Hematopoietic multipotent progenitor cell treated with erythropoietin and hydrocortisone succinate and interleukin-3 and kit ligand, for 8 days (in vitro differentiated cells): ENCODE measurements at regions not wholly inside any gene's neighbourhood (a gene's known extent, or its start where the extent isn't known, plus 50 kb on each side); places are given as distances from the start of the nearest gene placed in this dataset.

Experiments
- DNase-seq: peaks from one replicate; pipeline ENCODE4 v3.0.0-alpha.2; 2015

DNA sequence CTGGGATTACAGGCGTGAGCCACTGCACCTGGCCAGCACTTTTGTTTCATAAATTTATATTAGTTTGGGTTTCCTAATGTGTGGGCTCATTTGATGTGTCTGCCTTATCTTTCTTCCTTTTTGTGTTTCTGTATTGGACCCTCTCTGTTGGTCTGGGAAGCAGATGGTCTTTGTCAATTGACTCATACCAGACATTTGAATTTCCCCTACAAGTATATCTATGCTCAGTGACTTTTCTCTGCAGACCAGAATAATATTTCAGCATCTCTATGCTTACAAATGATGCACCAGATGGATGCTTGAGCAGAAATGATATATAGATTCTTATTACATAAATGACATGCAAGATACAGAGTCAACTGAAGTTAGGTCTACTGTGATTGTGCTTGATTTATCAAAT is 329.9 kb upstream of the SLCO3A1 start:
- DNase-seq = no peak

DNA sequence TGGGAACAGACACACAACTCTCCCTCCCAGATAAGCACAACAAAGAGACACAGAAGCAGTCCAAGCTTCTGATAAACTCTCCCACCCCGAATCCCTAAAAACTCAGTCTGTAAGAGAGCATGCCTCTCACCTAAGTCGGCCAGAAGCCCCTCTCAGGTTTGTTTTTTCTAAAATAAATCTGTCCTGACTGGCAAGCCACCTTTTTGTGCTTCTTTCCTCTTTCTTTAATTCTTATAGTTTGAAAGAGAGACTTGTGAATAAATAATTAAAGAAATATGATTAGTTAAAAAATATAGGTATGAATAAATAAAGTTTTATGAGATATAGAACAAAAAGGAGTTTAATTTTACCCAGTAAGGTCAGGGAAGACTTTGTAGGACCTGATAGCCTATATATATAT is 329.0 kb upstream of the SLCO3A1 start:
- DNase-seq = no peak

DNA sequence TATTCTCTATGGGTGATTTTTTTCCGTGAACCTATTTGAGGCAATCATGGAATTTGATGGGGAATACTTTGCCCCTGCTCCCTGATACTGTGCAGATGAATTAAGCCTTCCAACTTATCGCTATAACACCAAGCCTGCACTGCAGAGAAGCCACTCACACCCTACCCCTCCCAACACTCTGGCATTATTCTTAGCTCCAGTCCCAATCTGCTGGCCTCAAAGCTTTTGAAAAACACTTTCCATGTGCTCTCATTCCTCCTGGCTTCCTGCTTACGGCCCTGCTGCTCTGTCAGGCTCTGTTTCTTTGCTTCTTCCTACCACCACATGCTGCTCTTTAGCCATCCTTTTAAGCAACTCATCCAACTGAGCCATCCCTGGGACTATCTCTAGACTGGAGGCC is 327.8 kb upstream of the SLCO3A1 start:
- DNase-seq = no peak

DNA sequence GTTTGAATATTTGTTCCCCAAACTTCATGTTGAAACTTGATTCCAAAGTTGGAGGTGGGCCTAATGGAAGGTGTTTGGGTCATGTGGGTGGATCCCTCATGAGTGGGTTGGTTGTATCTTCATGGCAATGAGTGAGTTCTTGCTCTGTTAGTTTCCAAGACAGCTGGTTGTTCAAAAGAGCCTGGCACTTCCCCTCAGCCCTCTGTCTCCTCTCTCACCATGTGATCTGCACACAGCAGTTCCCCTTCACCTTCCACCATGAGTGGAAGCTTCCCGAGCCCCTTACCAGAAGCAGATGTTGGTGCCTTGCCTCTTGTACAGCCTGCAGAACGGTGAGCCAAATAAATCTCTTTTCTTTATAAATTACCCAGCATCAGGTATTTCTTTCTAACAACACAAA is 327.1 kb upstream of the SLCO3A1 start:
- no peak for DNase-seq

DNA sequence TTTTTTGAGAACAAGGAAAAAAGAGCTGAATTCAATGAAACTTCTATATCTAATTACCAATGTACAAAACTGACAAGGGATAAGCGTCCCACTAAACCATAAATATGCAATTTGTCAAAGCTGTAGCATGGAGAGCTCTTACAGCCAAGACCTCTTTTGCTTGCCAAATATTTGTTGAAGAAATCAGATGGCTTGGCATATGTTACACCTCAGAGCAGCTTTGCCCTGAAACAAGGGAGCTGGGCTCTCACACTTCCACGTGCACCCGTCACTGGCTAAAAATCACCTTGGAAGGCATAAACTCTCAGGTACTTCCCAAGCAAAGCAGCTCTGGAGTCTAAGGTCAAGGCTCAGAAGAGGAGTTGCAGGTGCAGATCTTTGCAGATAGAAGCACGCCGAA is 324.7 kb upstream of the SLCO3A1 start:
- DNase-seq = no peak

DNA sequence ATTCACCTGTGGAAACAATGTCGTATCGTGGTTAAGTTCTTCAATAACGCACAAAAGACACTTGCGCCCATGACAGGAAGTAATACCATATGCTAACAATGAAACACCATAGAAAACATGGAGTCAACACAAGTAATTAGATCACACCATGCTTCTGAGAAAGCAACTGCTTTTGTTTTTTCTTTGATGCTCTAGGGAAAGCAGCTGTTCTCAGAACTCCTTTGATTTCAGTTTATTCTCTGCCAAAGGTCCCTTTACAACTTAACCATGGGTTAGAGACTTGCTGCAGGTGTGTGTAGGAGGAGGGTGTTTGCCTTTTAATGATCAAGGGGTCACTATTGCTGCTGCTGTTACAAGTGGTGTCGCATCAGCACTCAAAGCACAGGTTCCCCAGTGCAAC is 324.0 kb upstream of the SLCO3A1 start:
- no peak for DNase-seq

DNA sequence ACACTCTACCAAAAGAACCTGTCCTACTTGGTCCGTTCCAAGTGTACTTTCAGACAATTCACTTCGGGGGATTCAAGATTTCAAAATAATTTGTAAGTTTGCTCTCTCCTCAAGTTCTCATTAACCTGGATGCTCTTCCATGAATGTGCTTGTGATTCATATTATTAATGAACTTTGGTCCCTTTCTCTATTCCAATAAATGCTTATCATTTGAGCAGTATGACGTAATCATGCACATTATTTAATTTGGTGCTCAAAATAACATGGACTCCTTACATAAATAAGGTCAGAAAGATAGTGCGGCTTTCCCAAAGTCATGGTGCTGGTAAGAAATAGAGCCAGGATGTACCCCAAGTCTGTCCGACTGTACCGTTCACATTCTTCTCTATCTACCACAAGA is 323.2 kb upstream of the SLCO3A1 start:
- no peak for DNase-seq

DNA sequence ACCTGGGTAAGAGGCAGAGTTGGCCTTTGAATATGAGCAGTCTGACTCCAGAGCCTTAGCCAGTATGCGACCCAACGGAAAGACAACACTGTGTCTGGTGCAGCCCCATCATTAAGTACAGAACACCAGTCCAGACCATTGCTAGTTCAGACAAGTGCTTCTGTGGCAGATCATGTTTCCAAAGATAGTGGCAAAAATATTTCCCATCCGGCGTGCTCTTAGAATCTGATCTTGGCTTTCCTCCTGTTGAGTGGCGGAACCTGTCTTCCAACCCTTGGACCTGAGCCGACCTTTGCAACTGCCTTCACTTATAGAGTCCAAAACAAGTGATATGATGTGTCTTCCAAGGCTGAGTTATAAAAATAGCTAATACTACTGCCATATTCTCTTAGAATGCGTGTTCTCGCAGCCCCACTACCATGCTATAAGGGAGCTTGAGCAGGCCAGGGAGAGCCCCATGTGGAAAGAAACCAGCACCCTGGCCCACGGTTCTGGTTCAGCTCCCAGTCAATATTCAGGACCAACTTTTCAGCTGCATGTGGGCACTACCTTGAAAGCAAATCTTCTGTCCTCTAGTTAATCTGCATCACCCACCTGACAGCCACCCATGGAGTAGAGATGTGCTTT is 322.4 kb upstream of the SLCO3A1 start:
- DNase-seq = no peak

DNA sequence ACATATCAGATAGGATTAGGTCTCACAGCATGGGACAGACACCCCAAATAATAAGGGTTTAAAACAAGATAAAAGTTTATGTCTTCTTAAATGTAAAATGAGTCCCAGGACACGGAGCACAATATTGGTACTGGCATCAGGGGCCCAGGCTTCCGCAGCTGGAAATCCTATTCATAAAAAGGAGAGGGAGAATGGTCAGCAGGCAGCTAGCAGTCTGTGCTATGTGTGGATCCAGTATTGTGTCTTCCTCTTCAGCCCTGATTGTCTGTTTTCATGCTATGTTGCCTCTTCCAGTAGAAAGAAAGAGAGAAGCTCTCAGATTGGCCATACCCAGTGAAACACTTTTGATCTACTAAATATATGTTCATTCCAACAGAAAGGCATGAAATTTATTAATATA is 319.3 kb upstream of the SLCO3A1 start:
- DNase-seq = no peak

DNA sequence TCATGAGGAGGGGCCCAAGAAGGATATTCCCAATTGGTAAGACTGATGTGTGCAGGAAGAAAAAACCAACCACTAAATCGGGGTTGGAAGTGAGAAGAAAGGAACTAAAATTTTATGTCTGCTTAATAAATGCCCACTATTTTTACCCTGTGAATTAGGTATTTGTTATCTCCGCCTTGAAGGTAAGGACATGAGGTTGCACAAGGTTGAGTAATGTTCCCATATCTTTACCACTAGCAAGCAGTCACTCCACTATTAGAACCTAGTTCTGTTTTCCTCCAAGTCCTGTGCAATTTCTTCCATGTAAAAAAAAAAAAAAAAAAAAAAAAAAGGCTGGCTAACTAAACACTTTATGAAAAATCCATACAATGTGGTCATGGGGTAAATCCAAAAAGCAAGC is 318.5 kb upstream of the SLCO3A1 start:
- DNase-seq = no peak

DNA sequence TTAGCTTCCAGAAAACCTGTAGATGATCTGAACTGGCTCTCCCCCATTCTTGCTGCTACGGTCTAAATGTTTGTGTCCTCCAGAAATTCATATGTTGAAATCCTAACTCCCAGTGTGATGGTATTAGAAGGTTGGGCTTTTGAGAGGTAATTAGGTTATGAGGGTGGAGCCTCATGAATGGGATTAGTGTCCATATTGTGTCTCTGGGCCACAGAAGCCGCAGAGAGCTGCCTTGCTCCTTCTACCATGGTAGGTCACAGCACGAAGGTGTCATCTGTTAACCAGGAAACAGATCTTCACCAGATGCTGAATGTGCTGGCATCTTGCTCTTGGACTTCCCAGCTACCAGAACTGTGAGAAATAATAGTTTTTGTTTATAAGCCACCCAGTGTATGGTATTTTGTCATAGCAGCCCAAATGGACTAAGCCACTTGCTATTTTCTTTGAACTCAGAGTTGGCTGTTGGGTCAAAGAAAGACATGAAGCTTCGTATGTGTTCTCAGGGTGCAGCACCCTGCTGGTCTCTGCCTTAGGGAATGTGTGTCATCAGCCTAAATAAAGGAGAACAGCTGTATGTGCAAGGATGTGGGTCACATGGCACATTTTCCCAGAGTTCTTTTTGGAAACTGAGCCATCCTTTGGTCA is 317.5 kb upstream of the SLCO3A1 start:
- DNase-seq = no peak

DNA sequence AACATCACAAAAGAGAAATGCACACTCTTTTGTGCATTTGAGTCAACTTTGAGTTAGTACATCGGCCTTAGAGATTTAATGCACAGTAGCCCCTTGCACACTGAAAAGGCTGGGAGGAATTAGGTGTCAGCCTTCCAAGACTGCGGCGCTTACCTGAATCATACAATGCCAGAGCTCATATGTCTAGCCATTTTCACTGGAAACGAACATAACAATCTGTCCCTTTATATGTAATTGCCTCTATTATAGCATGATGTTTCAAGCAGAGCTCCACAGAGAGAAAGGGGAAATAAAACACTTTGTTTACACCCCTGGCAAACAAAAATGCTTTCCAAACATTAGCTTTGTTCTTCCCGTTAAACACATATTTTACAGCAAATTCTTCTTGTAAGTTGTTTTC is 315.7 kb upstream of the SLCO3A1 start:
- no peak for DNase-seq

DNA sequence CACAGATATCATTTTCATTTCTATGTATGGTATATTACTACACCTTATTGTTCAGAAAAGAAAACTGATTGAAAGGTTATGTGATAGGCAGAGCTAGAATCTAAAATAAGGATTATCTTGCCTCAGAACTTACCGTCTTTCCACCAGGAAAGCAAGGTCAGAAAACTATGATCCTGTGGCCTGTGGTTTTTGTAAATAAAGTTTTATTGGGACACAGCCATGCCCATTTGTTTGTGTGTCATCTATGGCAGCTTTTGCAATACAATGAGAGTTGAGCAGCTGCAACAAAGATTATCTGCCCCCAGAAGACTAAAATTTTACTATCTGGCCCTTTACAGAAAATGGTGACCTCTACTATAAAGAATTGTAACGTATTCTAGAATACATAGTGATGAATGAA is 314.7 kb upstream of the SLCO3A1 start:
- DNase-seq = no peak

DNA sequence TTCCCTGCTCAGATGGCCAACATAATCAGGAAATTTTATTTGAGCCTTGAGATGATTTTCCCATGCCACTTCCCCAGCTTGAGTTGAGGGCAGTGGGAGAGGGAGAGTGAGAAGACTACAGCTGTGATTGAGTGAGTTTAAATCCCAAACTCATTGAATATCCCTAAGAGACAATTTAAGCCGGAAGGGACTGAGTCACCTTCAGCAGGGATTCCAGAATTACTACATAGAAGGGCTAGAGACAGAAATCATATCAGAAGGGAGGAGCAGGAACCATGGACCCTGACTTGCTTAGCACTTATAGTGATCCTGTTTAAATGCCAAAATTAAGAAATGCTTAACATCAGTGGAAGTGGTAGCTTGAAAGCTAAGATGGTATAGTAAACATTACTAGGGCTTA is 312.2 kb upstream of the SLCO3A1 start:
- no peak for DNase-seq

DNA sequence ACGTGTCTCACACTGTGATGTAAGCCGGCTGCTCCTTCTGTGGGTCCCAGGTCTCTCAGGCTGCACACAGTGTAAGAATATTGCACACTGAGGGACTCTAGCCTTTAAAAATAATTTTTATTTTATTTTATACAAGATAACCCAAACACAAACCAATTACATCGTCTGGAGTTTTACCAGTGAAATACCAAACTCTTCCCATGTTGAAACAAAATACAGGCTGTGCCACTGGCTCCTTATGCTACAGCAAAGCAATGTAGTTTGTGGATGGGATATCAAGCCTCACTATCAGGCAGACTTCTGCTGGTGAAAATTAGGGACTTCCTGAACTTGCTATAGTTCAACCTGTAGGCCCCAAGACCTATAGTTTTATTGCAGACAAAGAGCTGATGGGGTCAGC is 311.3 kb upstream of the SLCO3A1 start:
- DNase-seq = no peak

DNA sequence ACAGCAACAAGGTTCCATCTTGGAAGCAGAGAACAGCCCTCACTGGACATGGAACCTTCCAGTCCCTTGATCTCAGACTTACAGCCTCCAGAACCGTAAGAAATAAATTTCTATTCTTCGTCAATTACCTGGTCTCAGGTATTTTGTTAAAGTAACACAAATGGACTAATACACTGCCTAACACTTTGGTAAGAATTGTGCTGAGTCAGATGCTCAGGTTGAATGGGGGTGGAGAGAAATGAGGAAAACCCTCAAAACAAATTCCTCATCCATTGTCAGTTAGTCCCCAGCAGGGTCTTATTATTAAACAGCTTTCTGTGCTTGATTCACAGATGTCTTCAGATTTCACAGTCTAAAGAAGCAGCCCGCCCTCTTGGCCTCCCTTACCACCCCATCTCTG is 306.2 kb upstream of the SLCO3A1 start:
- DNase-seq = no peak

DNA sequence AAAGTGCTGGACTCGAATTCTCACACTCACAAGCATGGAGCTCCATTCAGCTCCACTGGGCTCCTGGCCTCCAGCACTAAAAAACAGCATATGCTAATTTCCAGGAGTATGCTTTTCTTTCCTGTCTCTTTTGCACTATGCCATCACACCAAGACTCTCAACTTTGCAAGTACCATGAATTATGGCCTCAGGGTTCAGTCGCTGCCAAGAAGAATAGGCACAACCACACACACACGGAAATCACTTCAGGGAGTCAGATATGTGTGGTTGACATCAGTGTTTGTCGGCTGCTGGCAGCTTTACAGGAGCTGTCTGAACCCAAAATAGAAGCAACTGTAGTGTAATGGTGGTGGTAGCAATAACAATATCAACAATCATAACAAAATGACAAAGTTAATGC is 305.0 kb upstream of the SLCO3A1 start:
- no peak for DNase-seq

DNA sequence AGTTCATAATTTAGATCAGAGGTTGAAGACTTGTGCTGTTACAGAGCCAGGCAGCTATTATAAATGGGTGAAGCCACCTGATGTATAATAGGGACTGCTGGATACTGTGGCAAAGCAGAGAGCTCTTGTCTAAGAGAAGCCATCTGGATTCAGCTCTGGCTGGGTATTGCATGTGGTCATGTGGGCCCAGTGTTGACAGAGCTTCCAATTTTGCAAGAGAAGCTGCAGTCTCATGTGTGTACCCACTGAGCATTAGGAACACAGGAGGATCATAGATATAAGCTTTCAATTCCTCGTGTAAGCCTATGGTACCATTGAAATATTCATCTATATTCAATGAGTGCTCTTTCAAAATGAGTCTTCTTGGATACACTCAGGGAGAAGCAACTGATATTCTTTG is 303.9 kb upstream of the SLCO3A1 start:
- no peak for DNase-seq

DNA sequence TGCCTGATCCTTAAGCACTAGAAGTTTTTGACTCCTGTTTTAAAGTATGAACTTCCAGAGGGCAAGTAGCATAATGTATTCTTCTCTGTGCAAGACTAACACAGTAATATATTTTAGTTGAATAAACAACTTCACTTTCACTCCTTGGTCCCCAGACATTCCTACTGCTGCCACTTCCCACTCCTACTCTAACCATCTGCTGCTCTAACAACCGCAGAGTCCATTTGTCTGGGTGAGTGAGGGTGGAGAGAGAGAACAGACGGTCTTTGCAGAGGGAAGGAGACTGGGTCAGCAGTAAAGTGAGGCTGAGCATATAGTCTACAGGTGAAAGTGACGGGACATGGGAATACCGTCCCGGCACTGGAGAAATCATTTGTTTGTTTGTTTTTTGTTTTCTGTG is 301.0 kb upstream of the SLCO3A1 start:
- no peak for DNase-seq

DNA sequence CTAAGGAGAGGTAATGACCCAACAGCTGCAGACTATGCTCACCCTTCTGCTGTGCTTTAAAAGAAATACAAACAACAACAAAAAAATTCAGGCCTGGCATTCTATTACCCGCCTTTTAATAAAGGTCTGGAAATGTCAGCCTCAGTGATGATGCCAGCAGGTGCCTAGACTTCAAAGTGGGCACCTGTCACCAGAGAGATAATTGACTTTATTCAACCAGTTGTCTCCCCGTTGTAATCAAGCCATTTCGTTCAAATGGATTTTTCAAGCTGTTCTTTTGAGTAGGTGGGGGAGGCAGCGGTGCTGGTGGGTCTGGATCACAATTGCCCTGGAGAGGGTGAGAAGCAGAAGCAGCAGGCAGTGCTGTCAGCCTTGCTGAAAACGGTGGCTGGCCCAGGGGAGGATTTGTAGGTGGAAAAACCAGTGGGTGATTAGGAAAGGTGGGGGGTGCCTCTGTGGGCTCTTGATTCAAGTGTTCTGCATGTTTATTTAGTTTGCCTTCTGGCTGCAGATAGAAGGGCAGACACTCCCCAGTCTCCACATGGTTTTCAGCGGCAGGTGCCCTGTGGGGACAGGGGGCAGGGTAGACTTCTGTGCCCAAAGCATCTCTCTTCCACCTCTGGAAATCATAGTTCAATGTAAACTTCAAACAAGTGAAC is 300.2 kb upstream of the SLCO3A1 start:
- no peak for DNase-seq

DNA sequence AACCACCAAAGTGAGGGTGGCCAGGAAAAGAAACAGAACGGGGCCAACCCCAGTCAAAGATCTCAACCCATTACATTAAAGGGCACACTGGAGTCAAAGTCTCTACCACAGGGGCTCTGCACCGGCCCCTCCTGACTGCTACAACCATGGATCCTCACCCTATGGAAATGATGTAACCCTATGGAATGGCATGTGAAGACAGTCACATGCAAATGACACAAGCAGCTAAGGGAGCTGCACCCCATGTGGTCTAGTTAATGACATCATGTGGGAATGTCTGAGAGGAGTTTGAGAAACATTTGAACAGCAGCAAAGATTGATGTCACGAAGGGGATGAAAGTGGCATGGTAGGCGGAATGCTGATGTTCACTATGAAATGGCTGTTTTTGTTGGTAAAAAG is 298.2 kb upstream of the SLCO3A1 start:
- DNase-seq = no peak

DNA sequence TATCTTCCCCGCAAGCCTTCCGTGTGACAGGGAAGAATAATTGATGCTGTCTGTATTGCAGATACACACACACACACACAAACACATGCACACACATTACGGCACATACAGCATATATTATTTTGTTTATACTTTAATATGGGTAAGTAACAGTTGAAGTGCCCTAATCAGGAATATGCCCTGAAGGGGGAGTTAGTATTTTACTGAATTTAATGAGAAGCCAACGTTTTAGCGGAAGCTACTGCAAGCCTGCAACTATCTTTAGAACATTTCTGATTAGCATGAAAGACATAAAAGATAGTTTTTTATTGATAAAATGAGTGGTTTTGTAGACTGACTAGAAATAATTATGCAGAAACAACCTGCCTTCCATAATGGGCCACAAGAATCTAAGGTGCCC is 296.6 kb upstream of the SLCO3A1 start:
- peak; percentile 8 for DNase-seq

DNA sequence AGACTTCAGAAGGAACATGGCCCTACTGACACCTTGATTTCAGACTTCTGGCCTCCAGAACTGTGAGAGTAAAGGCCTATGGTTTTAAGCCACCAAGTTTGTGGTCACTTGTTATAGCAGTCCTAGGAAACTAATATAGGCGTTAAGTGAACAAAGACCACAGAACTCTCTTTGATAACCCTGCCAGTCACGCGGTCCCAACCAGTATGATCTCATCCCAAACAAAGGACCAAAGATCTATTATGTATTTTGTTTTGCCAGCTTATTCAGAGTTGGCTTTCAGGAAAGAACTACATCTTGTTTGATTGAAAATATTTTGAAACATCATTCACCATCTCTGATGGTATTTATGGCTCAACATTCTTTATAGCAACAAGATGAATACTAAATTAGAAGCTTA is 294.4 kb upstream of the SLCO3A1 start:
- no peak for DNase-seq

DNA sequence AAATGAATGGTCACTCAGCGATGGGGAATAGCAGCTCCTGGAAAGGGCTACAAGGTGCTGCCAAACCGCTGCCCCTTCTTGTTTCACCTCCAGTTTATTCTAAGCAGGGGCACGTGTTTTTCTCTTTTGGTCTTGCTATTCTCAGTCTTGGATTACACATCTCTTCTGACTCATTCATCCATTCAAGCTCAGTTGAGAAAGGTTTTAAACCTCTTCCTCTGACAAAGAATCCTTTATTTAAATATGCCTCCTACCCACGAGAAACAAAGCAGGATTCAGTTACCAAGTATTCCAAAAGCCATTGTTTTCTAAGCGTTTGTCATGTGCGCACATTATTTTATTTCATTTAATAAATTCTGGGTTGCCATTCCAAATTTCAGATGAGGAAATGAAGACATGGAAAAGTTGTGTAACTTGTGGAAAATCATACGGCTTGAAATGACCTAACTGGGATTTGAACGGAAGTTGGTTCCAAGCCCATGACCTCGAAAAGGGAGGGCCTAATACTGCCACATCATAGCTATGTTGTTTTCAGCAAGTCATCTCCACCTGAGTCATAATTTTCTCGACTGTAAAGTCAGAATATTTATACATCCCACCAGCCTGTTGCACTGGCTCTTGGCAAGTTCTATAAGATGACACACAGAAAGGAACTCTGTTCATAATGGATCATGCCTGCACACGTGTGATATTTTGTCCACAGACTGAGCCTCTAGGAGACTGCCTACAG is 292.0 kb upstream of the SLCO3A1 start:
- DNase-seq = no peak
